ENCODE measurements at regions not wholly inside any gene's neighbourhood (a gene's known extent, or its start where the extent isn't known, plus 50 kb on each side); places are given as distances from the start of the nearest gene placed in this dataset.

GRCh38 chr7:67502929-67503328 is 506.3 kb downstream of the TYW1 start:
- no peak overlapping the region for H3K4me3 ChIP-seq (ENCODE audit: low read depth, low read length)
- no peaks in the 10 kb centered on the region for H3K36me3 ChIP-seq (ENCODE audit: control insufficient read depth, insufficient read depth, low read length)
- H3K27me3 ChIP-seq (ENCODE audit: control insufficient read depth, insufficient read depth, low read length) = no peaks in the 10 kb centered on the region
- DNase-seq (ENCODE audit: low read depth) = no peak
- no peak for TF ChIP-seq CTCF (IDR thresholded peaks at IDR 0.05; ENCODE audit: insufficient read depth, low read length, poor library complexity, severe bottlenecking)

DNA sequence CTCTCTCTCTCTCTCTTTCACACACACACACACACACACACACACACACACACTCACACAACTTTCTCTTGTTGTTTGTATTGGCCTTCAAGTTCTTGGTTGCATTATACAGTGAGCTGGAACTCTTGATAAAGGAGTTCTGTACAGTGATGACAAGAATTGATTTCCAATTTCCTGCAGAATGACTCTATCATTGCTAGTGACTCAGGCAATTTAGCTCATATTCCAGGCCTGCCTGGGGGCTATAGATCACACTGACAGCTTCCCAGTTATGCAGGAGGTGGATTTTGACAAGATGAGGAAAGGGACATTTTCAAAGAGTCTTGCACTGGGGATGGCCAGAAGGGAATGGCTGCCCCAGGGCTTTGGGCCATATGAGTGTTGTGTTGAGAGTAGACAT is 508.8 kb downstream of the TYW1 start:
- H3K4me3 ChIP-seq (ENCODE audit: low read depth, low read length) = no peak overlapping the region
- no peaks in the 10 kb centered on the region for H3K36me3 ChIP-seq (ENCODE audit: control insufficient read depth, insufficient read depth, low read length)
- TF ChIP-seq CTCF (IDR thresholded peaks at IDR 0.05; ENCODE audit: insufficient read depth, low read length, poor library complexity, severe bottlenecking) = no peak
- H3K27me3 ChIP-seq (ENCODE audit: control insufficient read depth, insufficient read depth, low read length) = no peaks in the 10 kb centered on the region
- no peak for DNase-seq (ENCODE audit: low read depth)

DNA sequence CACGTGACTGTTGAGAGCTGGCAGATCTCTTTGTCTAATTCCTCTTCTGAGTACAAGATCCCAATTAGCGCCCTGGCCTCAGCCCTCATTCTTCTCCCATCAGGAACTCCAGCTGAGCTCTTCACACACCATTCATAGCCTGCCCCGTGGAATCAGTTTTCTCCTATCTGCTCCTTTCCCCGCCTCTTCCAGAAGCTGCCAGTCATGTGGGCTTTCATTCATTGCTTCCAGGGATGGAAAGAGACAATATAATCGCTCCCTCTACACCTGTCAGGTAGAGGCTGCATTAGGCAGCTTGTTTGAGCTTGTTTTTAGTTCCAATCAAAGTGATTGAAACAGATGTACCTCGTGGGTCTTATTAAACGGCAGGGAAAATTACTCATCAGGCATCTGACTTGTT is 515.8 kb downstream of the TYW1 start:
- TF ChIP-seq CTCF (IDR thresholded peaks at IDR 0.05; ENCODE audit: insufficient read depth, low read length, poor library complexity, severe bottlenecking) = no peak
- H3K36me3 ChIP-seq (ENCODE audit: control insufficient read depth, insufficient read depth, low read length) = no peaks in the 10 kb centered on the region
- no peaks in the 10 kb centered on the region for H3K27me3 ChIP-seq (ENCODE audit: control insufficient read depth, insufficient read depth, low read length)
- no peak overlapping the region for H3K4me3 ChIP-seq (ENCODE audit: low read depth, low read length)
- no peak for DNase-seq (ENCODE audit: low read depth)

DNA sequence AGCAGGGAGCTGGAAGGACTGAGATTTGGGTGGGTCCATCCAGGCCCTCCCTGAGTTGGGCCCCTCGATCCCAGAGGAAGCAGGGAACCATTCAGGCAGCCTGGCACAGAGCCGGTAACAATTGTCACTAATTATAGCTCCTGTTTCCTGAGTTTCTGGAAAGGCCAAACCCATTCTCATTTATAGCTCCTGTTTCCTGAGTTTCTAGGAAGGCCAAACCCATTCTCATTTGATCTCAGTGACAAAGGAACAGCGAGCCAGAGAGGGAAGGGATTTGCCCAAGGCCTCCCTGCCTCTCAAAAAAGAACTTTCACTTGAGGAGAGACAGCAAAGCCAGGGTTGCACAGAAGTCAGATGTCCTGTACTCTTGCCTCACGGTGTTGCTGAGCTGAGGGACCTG is 521.9 kb downstream of the TYW1 start:
- no peak for TF ChIP-seq CTCF (IDR thresholded peaks at IDR 0.05; ENCODE audit: insufficient read depth, low read length, poor library complexity, severe bottlenecking)

DNA sequence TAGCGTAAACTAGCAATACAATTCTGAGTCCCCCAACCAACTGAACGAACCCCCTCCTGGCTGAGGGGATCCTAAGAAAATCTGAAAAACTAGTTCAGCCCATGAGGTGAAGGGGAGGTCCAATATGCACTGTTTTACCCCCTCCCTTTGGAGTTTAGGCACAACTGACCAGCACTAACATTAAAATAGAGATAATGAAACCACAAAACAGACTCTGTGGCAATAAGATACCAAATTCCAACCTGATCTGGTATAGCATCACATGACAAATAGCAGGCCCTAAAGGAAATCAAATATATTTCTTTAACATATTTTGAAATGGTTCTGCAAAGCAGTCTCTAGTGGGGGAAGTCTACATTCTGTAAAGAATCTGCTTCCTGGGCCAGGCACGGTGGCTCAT is 522.5 kb downstream of the TYW1 start:
- DNase-seq (ENCODE audit: low read depth) = no peak
- no peaks in the 10 kb centered on the region for H3K36me3 ChIP-seq (ENCODE audit: control insufficient read depth, insufficient read depth, low read length)
- no peak for TF ChIP-seq CTCF (IDR thresholded peaks at IDR 0.05; ENCODE audit: insufficient read depth, low read length, poor library complexity, severe bottlenecking)
- no peaks in the 10 kb centered on the region for H3K27me3 ChIP-seq (ENCODE audit: control insufficient read depth, insufficient read depth, low read length)
- no peak overlapping the region for H3K4me3 ChIP-seq (ENCODE audit: low read depth, low read length)

More for the DNA sequence above, 521.9 kb downstream of the TYW1 start:
- no peaks in the 10 kb centered on the region for H3K27me3 ChIP-seq (ENCODE audit: control insufficient read depth, insufficient read depth, low read length)
- DNase-seq (ENCODE audit: low read depth) = no peak
- H3K36me3 ChIP-seq (ENCODE audit: control insufficient read depth, insufficient read depth, low read length) = no peaks in the 10 kb centered on the region
- no peak overlapping the region for H3K4me3 ChIP-seq (ENCODE audit: low read depth, low read length)

GRCh38 chr7:67522504-67522903 is 525.9 kb downstream of the TYW1 start:
- no peak overlapping the region for H3K4me3 ChIP-seq (ENCODE audit: low read depth, low read length)
- H3K27me3 ChIP-seq (ENCODE audit: control insufficient read depth, insufficient read depth, low read length) = no peaks in the 10 kb centered on the region
- no peaks in the 10 kb centered on the region for H3K36me3 ChIP-seq (ENCODE audit: control insufficient read depth, insufficient read depth, low read length)
- TF ChIP-seq CTCF (IDR thresholded peaks at IDR 0.05; ENCODE audit: insufficient read depth, low read length, poor library complexity, severe bottlenecking) = no peak
- DNase-seq (ENCODE audit: low read depth) = no peak
